ENCODE measurements at regions not wholly inside any gene's neighbourhood (a gene's known extent, or its start where the extent isn't known, plus 50 kb on each side); places are given as distances from the start of the nearest gene placed in this dataset.
"Not testable (repeated sequence)": the region's sequence is repeated elsewhere in the genome, so short reads cannot be mapped to it uniquely, and the experiment has no call there.

- intact Hi-C loops (cut with DNase I; ENCODE audit: low total_unique reads): no loop called here
- no peaks in the 10 kb centered on the region for H3K36me3 ChIP-seq (ENCODE audit: low read depth, missing control alignments)
- TF ChIP-seq, protein P1, sequence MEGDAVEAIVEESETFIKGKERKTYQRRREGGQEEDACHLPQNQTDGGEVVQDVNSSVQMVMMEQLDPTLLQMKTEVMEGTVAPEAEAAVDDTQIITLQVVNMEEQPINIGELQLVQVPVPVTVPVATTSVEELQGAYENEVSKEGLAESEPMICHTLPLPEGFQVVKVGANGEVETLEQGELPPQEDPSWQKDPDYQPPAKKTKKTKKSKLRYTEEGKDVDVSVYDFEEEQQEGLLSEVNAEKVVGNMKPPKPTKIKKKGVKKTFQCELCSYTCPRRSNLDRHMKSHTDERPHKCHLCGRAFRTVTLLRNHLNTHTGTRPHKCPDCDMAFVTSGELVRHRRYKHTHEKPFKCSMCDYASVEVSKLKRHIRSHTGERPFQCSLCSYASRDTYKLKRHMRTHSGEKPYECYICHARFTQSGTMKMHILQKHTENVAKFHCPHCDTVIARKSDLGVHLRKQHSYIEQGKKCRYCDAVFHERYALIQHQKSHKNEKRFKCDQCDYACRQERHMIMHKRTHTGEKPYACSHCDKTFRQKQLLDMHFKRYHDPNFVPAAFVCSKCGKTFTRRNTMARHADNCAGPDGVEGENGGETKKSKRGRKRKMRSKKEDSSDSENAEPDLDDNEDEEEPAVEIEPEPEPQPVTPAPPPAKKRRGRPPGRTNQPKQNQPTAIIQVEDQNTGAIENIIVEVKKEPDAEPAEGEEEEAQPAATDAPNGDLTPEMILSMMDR (IDR thresholded peaks at IDR 0.05): no peak
- no peak for TF ChIP-seq POLR2A (IDR thresholded peaks at IDR 0.05)
- no peaks in the 10 kb centered on the region for H3K27me3 ChIP-seq
- 45 to 80% methylated on average over 2 of the region's 2 CpGs for WGBS, 2 donors
- no peak overlapping the region for H3K4me3 ChIP-seq
- H3K4me1 ChIP-seq: peaks cover 7% of the 10 kb centered on the region
- no peak for DNase-seq
- H3K27ac ChIP-seq: no peak overlapping the region
- H3K9me3 ChIP-seq: no peaks in the 10 kb centered on the region
These were observed 497.1 kb upstream of the NRP1 start for GRCh38 chr10:33831591-33831990.

DNA sequence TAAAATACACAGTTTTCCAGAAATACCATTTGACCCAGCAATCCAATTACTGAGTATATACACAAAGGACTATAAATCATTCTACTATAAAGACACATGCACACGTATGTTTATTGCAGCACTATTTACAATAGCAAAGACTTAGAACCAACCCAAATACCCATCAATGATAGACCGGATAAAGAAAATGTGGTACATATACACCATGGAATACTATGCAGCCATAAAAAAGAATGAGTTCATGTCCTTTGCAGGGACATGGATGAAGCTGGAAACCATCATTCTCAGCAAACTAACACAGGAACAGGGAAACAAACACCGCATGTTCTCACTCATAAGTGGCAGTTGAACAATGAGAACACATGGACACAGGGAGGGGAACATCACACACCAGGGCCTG, 495.4 kb upstream of the NRP1 start:
- intact Hi-C loops (cut with DNase I; ENCODE audit: low total_unique reads); H3K36me3 ChIP-seq (ENCODE audit: low read depth, missing control alignments); H3K9me3 ChIP-seq; H3K4me3 ChIP-seq; H3K27me3 ChIP-seq; H3K4me1 ChIP-seq; H3K27ac ChIP-seq; DNase-seq: not testable (repeated sequence)
- 94 to 99% methylated on average over 3 of the region's 3 CpGs for WGBS, 2 donors

GRCh38 chr10:33828592-33828991, 494.1 kb upstream of the NRP1 start:
- Histone ChIP-seq H3K27ac (no peak overlapping the region), H3K36me3 (ENCODE audit: low read depth, missing control alignments) (no peaks in the 10 kb centered on the region), H3K4me3 (no peak overlapping the region), H3K4me1 (peaks cover 7% of the 10 kb centered on the region), H3K9me3 (no peaks in the 10 kb centered on the region), H3K27me3 (no peaks in the 10 kb centered on the region)
- DNase-seq: no peak
- TF ChIP-seq, protein P1 (IDR thresholded peaks at IDR 0.05): no peak
- TF ChIP-seq POLR2A (IDR thresholded peaks at IDR 0.05): no peak
- WGBS, 2 donors: 85 to 87% methylated on average over 4 of the region's 4 CpGs
- intact Hi-C loops (cut with DNase I; ENCODE audit: low total_unique reads): no loop called here

GRCh38 chr10:33826186-33826585, 491.7 kb upstream of the NRP1 start:
- TF ChIP-seq, protein P1 (IDR thresholded peaks at IDR 0.05): no peak
- no peak for TF ChIP-seq POLR2A (IDR thresholded peaks at IDR 0.05)
- no peak overlapping the region for H3K27ac ChIP-seq
- DNase-seq: no peak
- WGBS, 2 donors: 96 to 98% methylated on average over 1 of the region's 1 CpG
- no peaks in the 10 kb centered on the region for H3K27me3 ChIP-seq
- H3K4me1 ChIP-seq: peaks cover 2% of the 10 kb centered on the region
- no peak overlapping the region for H3K4me3 ChIP-seq
- intact Hi-C loops (cut with DNase I; ENCODE audit: low total_unique reads): no loop called here
- no peaks in the 10 kb centered on the region for H3K9me3 ChIP-seq
- no peaks in the 10 kb centered on the region for H3K36me3 ChIP-seq (ENCODE audit: low read depth, missing control alignments)

DNA sequence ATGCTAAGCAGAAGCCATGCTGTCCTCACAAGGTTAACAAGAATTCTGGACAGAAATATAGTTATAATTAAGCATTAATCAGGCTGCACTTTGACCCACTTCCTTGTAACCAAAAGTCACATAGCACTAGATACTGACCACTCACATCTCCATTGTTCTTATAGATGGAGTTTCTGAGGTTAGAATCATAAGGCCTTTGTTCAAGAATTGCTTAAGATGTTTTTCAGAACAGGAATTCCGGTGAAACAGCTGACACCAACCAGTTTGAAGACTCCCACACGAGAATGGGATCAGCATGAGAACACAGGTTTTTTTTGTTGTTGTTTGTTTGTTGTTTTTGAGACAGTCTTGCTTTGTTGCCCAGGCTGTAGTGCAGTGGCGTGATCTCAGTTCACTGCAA, 488.3 kb upstream of the NRP1 start:
- DNase-seq: no peak
- H3K4me1 ChIP-seq: no peaks in the 10 kb centered on the region
- H3K27me3 ChIP-seq: no peaks in the 10 kb centered on the region
- TF ChIP-seq POLR2A (IDR thresholded peaks at IDR 0.05): no peak
- no peaks in the 10 kb centered on the region for H3K36me3 ChIP-seq (ENCODE audit: low read depth, missing control alignments)
- H3K27ac ChIP-seq: no peak overlapping the region
- WGBS, 2 donors: 79 to 91% methylated on average over 3 of the region's 3 CpGs
- intact Hi-C loops (cut with DNase I; ENCODE audit: low total_unique reads): no loop called here
- H3K4me3 ChIP-seq: no peak overlapping the region
- H3K9me3 ChIP-seq: no peaks in the 10 kb centered on the region

DNA sequence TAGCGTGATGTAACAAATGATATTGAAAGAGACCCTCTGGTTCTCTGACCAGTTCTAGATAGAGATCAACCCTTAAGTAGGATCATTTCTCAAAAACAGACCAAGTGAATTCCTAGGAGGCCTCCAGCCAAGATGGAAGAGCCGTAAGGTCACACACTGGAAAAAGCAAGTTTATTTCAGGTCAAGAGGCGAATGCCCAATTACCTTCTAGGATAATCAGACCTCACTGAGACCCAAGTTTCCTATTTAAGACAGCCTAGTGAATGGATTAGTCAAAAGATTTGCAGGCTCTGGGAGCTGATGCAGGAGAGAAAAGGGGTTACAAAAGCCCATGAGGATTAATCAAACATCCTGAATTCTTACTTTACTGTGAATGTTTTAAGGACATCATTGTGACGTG, 486.1 kb upstream of the NRP1 start:
- TF ChIP-seq POLR2A (IDR thresholded peaks at IDR 0.05): no peak
- TF ChIP-seq, protein P1 (IDR thresholded peaks at IDR 0.05): no peak
- H3K4me1 ChIP-seq: no peaks in the 10 kb centered on the region
- H3K4me3 ChIP-seq: no peak overlapping the region
- H3K9me3 ChIP-seq: no peaks in the 10 kb centered on the region
- no peaks in the 10 kb centered on the region for H3K36me3 ChIP-seq (ENCODE audit: low read depth, missing control alignments)
- DNase-seq: no peak
- no peak overlapping the region for H3K27ac ChIP-seq
- no peaks in the 10 kb centered on the region for H3K27me3 ChIP-seq
- 82 to 92% methylated on average over 4 of the region's 4 CpGs for WGBS, 2 donors
- intact Hi-C loops (cut with DNase I; ENCODE audit: low total_unique reads): no loop called here
